ENCODE measurements at regions not wholly inside any gene's neighbourhood (a gene's known extent, or its start where the extent isn't known, plus 50 kb on each side); places are given as distances from the start of the nearest gene placed in this dataset.
"Not testable (repeated sequence)": the region's sequence is repeated elsewhere in the genome, so short reads cannot be mapped to it uniquely, and the experiment has no call there.

- no peak for DNase-seq
Observed at GRCh38 chr7:120041798-120042197, 231.2 kb upstream of the KCND2 start.

DNA sequence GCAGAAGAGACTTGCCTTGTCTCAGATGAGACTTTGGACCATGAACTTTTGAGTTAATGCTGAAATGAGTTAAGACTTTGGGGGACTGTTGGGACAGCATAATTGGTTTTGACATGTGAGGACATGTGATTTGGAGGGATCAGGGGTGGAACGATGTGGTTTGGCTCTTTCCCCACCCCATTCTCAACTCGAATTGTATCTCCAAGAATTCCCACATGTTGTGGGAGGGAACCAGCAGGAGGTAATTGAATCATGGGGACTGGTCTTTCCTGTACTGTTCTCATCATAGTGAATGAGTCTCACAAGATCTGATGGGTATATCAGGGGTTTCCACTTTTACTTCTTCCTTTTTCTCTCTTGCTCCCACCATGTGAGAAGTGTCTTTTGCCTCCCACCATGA is 229.7 kb upstream of the KCND2 start:
- no peak for DNase-seq

- DNase-seq: no peak
Observed at GRCh38 chr7:120052884-120053382, 220.0 kb upstream of the KCND2 start.

- no peak for DNase-seq
Observed at GRCh38 chr7:120053390-120053961, 219.5 kb upstream of the KCND2 start.

DNA sequence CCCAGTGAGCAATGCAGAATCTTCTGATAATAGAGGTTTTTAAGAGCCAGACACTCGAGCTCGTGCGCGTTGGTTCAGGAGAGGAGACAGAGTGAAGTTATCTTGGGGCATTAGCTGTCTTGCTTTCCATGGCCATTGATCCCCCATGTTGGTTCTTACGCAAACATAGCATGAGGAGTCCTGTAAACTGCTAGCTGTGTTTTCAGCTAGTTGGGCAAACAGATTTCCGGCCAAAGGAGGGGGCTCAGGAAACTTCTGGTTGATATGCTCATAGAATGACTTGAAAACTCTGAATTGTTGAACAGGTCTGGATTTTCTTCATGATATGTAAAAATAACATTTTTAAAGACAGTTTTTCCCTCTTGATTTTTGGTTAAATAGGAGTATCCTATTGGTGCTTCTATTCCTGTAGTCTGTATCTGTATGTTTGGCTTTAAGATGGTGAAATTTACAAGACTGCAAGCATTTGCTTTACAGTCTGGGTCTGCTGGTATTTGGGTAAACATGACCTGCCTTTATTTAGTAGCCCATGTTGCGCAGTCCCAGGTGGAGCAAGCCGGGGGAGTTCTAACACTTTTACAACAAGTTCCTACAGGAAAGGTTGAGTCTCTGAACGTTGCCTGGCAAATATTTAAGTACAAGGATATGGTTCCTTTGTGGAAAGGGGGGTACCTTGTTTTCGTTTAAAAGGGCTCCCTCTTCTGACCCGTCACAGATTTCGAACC is 218.4 kb upstream of the KCND2 start:
- DNase-seq: no peak

- no peak for DNase-seq
Observed at GRCh38 chr7:120055300-120055699, 217.7 kb upstream of the KCND2 start.

DNA sequence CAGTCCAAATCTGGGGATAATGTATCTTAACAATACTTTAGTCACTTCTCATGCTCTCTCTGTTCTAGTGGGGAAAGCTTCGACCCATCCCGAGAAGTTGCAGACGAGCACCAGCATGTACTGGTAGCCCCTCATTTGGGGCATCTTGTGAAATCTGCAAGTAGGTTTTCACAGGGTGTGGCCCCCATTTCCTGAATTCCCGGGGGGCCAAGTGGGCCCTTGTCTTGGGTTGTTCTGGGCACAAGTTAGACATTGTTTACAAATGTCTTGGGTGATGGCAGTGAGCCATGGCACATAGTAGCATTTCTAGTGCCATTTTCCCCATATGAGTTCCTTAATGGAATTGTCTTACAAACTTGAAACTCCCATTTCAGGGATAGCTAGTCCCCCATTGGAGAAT is 216.7 kb upstream of the KCND2 start:
- DNase-seq: no peak

DNA sequence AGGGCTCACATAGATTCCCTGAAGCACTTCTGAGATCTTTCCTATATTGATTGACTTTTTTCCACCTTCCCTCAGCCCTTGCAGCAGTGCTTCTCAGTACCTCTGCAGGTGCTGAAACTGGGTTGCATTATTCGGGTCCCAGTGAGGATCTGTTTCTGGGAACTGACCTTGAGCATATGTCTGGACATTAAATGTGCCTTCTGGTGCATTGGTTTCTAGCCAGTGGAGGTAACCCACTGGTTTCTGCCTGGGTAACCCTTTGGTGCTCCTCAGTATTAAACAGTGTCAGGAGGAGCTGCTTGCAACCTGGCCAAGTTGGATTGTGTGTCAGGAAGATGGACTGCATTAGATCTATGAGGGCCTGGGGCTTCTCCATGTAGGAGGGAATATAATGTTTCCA is 213.3 kb upstream of the KCND2 start:
- no peak for DNase-seq

GRCh38 chr7:120060281-120060680 is 212.7 kb upstream of the KCND2 start:
- DNase-seq: no peak

DNA sequence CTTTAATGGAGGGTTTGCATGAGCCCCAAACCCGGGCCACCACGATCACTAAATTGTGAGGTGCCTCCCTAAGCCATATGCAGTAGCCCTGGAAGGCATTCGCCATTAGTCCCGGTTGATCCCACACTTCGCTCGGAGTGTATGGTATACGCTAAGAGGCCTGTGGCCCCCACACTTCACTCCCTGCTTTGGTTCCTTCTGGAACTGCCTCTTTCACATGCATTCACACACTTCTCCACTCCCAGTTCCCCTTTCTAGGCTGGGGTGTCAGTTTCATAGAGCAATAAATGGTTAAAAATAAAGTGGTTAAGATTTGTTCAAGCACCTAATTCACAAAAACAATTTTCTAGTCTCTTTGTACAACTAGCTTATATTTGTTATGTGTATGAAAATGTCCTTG is 212.1 kb upstream of the KCND2 start:
- no peak for DNase-seq

DNA sequence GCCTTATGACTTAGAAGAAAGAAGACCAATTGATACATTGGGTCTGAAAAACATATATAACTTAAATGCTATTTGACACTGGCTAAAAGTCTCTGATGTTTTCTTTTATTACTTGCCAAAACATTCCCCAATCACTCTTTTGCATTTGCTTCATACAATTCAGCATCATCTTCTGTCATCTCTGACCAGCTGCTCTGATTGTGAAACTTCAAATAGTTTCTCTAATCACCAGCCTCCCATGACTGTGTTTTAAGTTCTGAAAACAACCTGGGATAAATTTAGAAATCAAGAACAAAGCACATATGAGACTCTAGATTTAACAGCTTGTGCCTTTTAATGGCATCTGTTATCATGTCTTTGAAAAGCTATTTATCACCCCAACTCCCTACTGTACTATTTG is 208.4 kb upstream of the KCND2 start:
- no peak for DNase-seq

DNA sequence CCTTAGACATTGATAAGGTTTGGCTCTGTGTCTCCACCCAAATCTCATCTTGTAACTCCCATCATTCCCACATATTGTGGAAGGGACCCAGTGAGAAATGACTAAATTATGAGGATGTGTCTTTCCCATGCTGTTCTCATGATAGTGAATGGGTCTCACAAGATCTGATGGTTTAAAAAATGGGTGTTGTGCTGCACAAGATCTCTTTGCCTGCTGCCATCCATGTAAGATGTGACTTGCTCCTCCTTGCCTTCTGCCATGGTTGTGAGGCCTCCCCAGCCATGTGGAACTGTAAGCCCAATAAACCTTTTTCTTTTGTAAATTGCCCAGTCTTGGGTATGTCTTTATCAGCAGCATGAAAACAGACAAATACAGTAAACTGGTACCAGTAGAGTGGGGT is 206.1 kb upstream of the KCND2 start:
- not testable (repeated sequence) for DNase-seq

- DNase-seq: no peak
Observed at GRCh38 chr7:120070201-120070600, 202.8 kb upstream of the KCND2 start.

- no peak for DNase-seq
Observed at GRCh38 chr7:120077777-120078176, 195.2 kb upstream of the KCND2 start.

DNA sequence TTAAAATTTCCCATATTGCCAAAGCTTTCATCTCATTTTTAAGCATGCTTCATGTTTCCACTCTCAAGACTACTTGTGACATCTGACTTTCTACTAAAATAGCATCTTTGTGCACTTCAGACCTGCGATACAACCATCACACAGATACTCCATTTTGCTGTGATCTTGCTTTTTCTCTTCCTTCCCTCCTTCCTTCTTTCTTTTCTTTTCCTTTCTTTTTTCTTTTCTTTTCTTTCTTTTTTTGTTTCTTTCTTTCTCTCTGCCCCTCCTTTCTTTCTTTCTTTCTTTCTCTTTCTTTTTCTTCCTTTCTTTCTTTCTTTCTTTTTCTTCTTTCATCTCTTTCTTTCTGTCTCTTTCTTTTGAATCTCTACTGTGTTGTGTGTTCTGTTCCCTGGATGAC is 194.0 kb upstream of the KCND2 start:
- DNase-seq: no peak

DNA sequence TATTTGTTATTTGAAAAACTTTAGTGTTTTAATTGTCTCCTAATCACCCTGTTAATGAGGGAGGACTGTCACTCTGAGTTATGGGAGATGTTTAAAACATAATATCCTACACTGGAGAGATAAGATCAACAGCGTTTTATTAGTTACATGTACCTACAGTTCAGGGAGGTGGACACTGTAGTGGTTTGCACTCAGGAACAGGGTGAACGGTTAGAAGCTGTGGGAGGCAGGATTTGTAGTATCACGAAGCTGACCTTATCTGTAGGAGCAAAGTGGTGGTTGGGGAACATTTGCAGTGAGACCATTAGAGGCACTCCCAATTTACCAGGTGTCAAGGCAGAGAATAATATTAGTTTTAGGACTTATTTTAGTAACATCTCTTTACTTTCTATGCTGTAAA is 193.3 kb upstream of the KCND2 start:
- no peak for DNase-seq

- DNase-seq: not testable (repeated sequence)
Observed at GRCh38 chr7:120086468-120086867, 186.5 kb upstream of the KCND2 start.

DNA sequence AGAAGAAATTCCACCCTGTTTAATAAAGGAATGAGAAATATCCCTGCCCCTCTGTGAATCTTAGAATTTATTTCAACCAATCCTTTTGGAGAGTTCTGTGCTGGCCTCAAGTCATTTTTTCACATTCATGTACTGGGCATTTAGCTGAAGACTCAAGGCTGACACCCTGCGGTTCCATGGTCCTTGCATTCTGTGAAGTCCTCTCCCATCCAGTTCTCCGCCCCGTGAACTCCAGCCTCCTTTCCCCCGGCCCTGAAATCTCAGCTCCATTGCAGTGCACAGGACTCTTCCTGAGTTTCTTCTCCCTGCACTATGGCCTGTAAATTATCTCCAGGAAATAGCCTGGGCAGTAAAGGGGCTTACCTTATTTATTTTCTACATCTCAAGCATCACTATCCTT is 183.0 kb upstream of the KCND2 start:
- DNase-seq: no peak

DNA sequence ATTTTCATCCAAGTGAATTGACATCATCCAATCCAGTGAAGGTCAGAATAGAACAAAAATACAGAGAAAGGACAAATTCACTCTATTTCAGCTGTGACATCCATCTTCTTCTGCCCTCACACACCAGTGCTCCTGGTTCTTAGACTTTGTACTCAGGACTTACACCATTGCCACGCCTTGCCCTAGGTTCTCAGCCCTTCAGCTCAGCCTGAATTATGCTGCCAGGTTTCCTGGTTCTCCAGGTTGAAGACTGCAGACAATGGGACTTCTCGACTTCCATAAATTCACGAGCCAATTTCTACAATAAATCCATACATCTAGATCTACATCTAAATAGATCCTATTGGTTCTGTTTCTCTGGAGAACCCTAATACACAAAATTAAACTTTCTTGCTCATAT is 181.2 kb upstream of the KCND2 start:
- DNase-seq: no peak

DNA sequence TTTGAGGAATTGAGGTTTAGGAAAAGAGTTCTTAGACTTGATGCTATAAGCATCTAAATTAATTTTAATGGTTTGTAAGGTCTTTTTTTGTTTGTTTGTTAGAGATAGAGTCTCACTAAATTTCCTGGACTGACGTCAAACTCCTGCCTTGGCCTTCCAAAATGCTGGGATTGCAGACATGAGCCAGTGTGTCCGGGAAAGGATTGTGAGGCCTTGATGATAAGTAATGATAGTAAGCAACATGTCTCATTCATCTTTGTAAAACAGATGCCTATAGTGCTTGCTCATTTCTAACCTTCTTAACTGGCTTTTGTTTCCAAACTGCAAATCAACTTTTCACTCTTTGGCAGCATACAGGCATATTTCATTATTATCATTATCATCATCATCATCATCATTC is 176.0 kb upstream of the KCND2 start:
- DNase-seq: no peak

GRCh38 chr7:120097774-120098173 is 175.2 kb upstream of the KCND2 start:
- no peak for DNase-seq

DNA sequence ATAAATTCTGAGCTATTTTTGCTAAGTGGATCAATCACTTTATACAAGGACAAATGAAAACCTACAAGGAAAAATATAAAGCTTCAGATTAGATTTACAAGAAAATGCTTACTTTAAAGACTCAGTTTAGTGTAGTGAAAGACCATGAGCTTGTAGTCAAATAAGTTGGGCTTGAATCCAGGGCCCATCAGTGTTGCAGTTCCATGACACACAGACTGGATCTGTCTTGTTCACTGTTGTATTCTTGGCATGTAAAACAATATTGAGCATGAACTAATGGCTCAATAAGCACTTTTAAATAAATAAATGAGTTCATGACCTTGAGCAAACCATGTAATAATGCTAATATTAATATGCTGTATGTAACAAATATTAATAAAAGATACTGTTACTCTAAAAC is 164.6 kb upstream of the KCND2 start:
- DNase-seq: no peak

GRCh38 chr7:120110169-120110568 is 162.8 kb upstream of the KCND2 start:
- no peak for DNase-seq

GRCh38 chr7:120114626-120115025 is 158.3 kb upstream of the KCND2 start:
- DNase-seq: no peak

DNA sequence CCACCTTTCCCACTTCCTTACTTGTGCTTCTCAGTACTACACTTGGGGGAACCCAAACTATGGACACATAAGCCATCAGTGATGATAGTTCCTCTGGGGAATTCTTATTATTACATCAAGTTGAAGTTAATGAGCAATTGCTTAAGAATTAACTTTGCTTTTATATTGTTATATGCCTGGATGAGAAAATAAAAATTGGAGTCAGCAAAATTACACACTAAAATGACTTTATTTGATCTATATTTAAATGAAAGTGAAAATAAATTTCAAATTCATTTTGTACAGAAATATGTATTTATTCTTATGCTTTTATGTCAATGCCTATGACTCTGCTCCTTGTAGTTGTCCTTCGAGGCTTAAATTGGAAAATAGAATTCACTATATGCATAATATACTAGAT is 149.4 kb upstream of the KCND2 start:
- DNase-seq: no peak
